ENCODE measurements at regions not wholly inside any gene's neighbourhood (a gene's known extent, or its start where the extent isn't known, plus 50 kb on each side); places are given as distances from the start of the nearest gene placed in this dataset.
A peak's percentile ranks its signal among the peaks of the same experiment; 100 is the strongest.
"Not testable (repeated sequence)": the region's sequence is repeated elsewhere in the genome, so short reads cannot be mapped to it uniquely, and the experiment has no call there.

DNA sequence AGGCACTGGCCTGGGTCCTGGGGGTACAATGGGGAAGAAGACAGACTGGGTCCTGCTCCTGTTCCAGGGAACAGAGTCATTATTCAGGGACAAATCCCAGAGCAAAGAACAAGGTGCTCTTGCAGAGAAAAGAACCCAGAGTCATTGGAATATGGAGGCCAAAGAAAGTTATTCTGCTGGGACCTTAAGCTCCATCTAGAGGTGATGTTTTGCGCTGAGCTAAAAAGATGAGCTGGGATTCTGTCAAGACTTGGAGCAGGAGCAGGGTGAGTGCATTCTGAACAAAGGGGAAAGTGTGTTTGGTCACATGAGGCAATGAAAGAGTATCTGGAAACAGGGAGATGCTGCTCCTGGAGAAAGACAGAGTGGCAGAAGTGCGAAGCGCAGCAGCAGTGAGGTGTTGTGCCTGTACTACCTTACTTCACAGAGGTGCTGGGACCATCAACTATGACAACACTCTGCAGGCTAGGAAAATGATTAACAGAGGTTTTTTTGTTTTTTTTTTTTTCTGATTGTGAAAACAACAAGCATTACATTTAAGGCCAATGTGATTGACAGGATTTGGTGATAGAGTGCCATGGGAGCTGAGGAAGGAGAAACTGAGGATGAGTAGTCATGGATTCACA is 95.3 kb upstream of the TNFSF11 start:
- peak; percentile 16 for DNase-seq (ENCODE audit: low read depth)

DNA sequence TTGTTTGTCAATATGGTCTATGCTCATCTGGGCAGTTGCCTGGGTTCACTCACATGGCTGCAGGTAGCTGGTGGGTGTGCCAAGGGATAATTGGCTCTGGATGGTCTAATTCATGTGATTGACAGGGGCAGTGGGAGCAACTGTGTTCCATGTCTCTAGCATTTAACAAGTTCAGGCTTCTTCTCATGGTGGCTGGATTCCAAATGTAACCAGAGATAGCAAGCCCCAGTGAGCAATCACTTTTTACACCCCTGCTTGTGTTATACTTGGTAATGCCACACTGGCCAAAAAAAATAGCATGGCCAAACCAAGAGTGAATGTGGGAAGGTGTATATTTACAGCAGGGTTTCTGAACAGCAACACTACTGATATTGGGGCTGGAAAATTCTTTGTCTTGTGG is 89.6 kb upstream of the TNFSF11 start:
- no peak for DNase-seq (ENCODE audit: low read depth)

DNA sequence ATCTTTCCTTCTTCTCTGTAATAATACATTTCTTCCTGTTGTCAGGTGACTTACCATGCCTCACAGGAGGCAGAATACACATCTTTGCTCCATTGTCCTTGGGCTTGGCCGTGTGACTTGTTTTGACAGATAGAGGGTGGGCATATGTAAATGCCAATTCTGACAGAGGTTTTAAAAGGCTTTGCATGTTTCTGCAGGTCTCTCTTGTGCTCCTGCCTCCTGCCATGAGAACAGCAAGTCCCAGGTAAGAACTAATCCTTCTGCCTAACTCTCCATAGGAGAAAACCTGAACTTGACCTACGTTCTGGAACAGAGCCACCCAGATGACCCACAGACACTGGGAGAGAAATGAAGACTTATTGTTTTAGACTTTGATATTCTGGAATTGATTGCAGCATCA is 88.7 kb upstream of the TNFSF11 start:
- no peak for DNase-seq (ENCODE audit: low read depth)

DNA sequence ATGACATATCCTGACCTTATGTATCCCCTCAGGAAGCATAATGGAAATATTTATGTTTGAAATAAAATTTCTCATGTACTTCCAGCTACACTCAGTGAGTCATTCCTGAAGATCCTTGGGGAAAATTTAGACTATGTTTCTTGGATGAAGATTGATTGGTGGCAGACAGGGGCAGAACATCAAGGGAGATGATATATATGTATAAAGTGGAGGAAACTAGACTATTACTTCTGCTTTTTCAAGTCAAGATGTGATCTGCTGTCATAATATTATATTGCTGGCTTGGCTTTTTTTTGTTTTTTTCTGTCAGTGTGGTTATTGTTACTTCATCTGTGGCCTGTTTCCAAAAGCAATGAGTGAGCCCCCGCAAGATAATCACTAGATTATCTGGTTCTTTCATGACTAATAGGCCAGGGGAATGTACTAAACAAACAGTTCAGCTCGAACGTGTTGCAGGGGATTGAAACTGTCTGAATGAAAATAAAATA is 87.2 kb upstream of the TNFSF11 start:
- DNase-seq (ENCODE audit: low read depth): peak; percentile 42

DNA sequence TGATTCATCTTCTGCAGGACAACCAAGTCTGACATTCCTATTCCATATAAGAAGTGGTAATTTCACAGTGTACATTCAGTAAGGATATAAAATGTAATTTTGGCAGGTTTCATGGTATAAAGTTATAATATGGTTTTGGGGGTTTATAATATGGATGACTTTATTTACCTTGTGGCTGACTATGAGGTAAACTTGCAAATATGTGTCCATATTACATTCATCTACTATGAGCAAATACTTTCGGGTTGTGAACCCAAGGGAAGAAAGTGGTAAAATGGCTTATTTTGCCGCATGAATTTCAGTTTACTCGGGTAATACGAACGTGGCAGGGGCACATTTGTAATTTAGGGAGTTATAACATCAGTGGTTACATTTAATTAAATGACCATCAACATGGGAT is 86.7 kb upstream of the TNFSF11 start:
- DNase-seq (ENCODE audit: low read depth): no peak

DNA sequence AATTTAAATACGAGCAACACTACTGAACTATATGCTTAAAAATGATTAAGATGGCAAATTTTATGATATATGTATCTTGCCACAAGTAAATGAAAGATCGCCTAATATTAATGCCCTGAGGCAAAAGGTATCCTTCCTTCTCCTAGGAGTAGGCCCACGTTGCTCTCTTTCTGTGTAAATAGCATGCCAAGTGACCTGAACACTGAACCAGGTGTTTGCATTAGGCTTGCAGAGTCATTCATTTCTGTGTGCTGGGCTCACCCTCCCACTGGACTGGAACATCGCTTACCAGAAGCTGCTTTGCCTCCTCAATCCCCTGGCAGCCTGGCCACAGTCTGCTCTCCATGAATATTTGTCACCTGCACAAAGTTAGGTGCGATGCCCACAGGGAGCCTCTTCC is 83.3 kb upstream of the TNFSF11 start:
- DNase-seq (ENCODE audit: low read depth): no peak

DNA sequence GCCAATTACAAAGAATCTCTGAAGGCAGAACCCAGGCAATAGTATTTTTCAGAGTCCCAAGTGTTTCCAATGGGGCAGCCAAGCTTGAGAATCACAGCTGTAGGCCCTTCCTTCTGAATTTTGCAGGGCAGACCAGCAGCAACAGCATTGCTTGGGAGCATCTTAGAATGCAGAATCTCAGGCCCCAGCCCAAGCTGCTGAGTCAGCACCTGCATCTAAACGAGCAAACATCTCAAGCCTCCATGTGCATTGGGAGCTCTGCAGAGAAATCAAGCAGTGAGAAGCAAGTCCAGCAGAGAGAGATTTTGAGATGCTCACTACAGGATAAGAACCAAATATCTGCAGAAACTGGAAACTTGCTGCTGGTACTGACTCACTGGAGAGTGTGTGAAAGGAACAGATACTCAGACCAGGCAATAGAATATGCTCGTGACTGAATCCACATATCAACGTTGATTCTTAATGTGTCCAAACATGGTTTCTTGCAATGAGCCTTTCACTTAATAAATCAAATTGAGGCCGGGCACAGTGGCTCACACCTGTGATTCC is 81.5 kb upstream of the TNFSF11 start:
- DNase-seq (ENCODE audit: low read depth): no peak

DNA sequence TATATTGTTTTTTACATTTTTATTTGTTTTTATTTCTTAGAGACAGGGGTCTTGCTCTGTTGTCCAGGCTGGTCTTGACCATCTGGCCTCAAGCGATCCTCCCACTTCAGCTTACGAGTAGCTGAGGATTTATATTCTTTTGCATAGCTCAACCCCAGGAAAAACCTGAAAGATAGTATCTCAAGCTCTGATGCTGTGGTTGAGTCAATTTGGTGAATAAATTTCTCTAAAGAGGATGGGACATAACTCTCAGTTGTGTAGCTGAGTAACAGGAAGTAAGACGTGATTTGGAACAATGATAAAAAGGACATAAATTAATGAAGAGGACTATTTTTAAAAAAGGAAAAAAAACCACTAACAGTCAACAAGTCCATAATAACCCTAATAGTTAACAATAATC is 79.8 kb upstream of the TNFSF11 start:
- DNase-seq (ENCODE audit: low read depth): no peak

DNA sequence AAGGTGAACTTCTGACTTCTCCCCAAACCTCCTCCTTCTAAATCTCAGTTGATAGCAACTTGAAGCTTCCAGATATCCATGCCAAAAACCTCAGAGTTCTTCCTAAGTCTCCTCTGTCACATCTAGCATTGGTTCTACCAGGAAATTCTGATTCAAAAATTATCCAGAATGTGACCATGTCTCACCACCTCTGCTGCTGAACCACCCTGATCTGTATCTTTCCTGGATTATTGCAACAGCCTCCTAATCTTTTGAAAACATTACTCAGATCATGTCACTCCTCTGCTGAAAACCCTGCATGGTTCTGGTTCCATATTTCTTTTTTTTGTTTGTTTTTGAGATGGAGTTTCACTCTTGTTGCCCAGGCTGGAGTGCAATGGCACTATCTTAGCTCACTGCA is 78.7 kb upstream of the TNFSF11 start:
- no peak for DNase-seq (ENCODE audit: low read depth)

DNA sequence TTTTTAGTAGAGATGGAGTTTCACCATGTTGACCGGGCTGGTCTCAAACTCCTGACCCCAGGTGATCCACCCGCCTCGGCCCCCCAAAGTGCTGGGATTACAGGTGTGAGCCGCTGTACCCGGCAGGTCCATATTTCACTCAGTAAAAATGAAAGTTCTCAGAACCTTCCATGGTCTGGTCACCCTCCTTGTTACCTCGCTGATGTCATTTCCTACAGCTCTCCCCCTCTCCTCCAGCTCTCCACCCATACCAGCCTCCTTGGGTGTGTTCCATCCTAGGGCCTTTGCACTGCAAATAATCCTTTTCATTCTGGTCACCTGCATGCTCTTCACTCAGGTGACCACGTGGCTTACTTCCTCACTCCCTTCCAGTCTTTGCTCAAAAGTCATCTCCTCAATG is 78.2 kb upstream of the TNFSF11 start:
- no peak for DNase-seq (ENCODE audit: low read depth)

DNA sequence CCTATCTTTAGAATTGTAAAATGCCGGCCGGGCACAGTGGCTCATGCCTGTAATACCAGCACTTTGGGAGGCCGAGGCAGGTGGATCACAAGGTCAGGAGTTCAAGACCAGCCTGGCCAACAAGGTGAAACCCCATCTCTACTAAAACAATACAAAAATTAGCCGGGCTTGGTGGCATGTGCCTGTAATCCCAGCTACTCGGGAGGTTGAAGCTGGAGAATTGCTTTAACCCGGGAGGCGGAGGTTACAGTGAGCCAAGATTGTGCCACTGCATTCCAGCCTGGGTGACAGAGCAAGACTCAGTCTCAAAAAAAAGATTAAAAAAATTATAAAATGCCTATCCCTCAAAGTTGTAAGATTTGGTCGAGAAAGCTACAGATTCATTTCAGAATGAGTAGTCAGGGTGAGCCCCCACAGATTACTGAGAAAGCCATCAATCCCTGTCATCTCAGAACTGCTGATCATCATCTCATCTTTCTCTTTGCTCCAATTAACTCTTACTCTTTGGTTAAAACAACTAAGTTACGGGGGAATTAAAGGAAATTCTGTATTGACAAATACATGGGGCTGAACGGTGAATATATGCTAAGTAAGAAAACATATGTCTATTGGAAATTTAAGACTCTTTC is 76.9 kb upstream of the TNFSF11 start:
- DNase-seq (ENCODE audit: low read depth): not testable (repeated sequence)

DNA sequence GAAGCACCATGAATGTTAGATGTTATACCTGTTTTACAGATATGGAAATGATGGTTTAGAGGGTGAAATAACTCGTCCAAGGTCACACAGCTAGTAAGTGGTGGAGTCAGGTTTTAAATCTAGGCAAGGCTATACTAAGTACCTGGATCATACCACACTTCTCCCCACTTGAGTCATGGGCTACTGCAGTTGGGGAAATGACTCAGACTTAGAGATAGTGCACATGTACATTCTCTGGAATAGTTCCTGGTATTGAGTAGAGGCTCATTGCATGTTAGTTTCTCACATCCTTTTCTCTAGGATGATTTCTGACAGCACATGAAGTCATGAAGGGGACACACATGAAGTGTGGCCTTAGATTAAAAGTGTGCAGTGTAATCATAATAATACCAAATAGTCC is 76.2 kb upstream of the TNFSF11 start:
- peak; percentile 73 for DNase-seq (ENCODE audit: low read depth)

DNA sequence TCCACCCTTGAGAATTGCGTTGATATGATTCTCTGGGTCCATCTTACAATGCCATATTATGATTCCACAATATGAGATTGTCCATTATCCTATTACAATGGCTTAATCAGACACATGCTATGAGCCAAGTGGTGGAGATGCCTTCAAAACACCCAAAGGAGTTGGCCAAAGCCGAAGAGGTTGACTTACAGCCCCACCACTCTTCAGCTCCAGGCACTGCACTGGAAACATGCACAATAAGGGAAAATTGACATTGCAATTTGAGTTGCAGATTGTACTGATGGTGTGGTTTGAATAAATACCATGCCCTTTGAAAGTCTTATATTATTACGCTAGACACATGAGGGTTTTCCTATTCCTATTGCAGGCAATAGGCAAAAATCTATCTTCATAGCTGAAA is 75.4 kb upstream of the TNFSF11 start:
- DNase-seq (ENCODE audit: low read depth): no peak

All from renal cortical epithelial cell (primary cell).